HPDE6-E6E7 (cell line): ENCODE measurements at regions not wholly inside any gene's neighbourhood (a gene's known extent, or its start where the extent isn't known, plus 50 kb on each side); places are given as distances from the start of the nearest gene placed in this dataset.

Source experiments
- DNase-seq: peaks from one replicate; pipeline ENCODE4 v3.0.0; 2011; ENCODE audit warnings: missing footprints; ENCODE audit errors: extremely low spot score

- DNase-seq: no peak
Observed at GRCh38 chr7:116310141-116310540, 99.8 kb downstream of the TES start.

DNA sequence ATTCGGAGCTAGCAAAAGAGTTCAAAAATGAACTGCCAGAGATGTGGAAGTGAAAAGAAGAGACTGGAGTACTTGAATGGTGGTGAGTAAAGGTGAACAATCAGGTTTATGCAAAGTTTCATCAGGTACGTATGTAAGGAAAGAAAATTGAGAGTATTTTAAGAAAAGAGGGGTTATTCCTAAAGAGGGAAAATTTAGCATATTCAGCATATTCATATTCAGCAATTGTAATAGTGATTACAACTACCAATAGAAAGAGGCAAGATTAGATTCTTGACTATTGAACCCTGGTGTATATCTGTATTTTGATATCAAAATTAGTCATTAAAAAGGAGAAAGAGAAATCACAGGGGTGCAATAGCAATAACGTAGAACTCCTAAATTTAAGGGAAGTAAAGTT is 100.9 kb downstream of the TES start:
- DNase-seq: no peak

DNA sequence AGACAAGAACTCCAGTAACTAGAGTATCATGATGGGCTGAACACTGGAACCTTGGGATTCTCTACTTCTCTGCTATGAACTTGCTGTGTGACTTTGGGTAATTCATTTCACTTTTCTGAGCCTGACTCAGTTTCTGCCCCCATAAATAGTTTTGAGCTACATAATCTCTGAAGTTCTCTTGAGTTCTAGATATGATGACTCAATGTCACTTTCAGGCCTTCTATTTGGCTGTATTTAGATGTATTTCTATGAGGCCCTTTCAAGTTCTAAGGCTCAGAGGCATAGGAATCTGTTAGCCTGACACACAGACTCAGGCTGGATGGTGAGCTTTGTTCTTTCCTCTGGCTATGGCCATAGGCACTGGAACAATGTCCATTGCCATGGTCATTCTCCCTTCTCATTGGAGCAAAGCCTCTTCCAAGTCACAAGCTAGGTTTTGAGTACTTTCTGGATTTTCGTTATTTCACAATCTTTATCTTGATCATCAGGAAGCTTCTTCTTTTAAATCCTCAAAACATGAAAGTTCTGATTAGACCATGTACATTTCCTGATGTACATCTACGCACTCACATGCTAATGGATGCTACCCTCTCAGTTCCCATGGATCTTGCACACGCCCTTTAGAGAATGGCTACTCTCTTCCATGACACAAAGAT is 101.6 kb downstream of the TES start:
- DNase-seq: no peak

GRCh38 chr7:116315293-116315692 is 105.0 kb downstream of the TES start:
- DNase-seq: peak; percentile 97

GRCh38 chr7:116315803-116316202 is 105.5 kb downstream of the TES start:
- DNase-seq: no peak

GRCh38 chr7:116316838-116317628 is 106.7 kb downstream of the TES start:
- DNase-seq: peak; percentile 76

DNA sequence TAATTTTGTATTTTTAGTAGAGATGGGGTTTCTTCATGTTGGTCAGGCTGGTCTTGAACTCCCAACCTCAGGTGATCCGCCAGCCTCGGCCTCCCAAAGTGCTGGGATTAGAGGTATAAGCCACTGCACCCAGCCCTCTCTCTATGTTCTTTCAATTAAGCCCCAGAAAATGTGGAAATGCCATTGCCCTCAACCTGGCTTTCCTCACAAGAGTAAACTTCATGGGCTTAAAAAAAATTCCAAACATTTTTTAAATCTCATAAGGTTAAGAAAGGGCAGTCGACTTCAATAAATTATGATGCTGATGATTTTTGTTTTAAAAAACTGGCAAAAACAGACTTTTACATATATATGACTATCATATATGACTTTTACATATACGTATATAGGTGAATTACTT is 107.6 kb downstream of the TES start:
- no peak for DNase-seq

DNA sequence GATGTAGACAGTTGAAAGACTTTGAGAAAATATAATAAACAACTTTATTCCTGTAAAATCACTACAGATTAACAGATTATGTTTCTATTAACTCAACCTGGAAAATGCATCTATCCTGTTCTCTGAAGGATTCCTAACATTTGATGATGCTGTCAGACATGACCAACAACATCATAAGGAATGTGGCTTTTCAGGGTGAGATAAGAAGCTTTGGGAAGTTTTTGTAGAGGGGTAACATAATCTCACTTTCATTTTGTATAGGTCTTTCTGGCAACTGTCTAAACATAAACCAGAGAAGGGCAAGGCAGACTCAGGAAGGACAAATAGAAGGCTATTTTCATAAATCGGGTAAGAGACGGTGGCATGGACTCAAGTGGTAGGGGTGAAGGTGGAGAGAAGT is 112.2 kb downstream of the TES start:
- DNase-seq: no peak

DNA sequence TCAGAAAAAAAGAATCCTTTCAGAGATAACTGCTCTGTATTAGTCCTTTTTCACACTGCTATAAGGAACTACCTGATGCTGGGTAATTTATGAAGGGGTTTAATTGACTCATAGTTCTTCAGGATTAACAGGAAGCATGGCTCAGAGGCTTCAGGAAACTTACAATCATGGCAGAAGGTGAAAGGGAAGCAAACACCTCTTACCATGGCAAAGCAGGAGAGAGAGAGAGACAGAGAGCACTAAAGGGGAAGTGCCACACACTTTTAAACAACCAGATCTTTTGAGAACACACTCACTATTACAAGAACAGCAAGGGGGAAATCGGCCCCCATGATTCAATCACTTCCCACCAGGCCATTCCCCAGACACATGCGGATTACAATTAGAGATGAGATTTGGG is 114.2 kb downstream of the TES start:
- DNase-seq: no peak

GRCh38 chr7:116325517-116325916 is 115.2 kb downstream of the TES start:
- DNase-seq: no peak

DNA sequence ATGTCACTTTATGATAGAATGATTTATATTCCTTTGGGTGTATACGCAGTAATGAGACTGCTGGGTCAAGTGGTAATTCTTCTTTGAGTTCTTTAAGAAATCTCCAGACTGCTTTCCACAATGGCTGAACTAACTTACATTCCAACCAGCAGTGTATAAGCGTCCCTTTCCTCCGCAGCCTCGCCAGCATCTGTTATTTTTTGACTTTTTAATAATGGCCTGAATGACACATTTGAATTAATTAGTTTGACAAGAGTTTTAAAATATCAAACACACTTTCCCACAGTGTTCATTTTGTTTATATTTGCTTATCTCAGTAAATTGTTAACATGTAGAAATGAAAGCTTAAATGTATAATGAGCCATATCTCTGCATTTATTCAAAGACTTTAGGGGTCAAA is 116.8 kb downstream of the TES start:
- no peak for DNase-seq

- no peak for DNase-seq
Observed at GRCh38 chr7:116327752-116328151, 117.4 kb downstream of the TES start.

DNA sequence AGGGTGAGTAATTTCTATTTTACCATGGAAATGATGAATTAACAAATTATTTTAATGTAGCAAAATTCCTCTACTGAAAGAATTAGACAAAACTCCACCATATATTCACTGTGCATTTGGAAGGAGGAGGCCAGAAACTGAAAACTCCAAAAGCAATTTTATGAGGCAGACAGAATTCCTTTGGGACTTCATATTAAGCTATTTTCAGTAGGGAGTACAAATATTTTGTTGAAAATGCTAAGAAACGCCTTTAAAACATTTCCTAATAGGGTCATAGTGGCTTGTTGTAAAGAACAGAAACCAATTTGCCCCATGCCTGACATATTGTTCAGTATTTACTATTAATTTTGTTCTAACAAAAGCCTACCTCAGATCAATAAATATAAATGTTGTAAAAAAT is 117.8 kb downstream of the TES start:
- DNase-seq: no peak

DNA sequence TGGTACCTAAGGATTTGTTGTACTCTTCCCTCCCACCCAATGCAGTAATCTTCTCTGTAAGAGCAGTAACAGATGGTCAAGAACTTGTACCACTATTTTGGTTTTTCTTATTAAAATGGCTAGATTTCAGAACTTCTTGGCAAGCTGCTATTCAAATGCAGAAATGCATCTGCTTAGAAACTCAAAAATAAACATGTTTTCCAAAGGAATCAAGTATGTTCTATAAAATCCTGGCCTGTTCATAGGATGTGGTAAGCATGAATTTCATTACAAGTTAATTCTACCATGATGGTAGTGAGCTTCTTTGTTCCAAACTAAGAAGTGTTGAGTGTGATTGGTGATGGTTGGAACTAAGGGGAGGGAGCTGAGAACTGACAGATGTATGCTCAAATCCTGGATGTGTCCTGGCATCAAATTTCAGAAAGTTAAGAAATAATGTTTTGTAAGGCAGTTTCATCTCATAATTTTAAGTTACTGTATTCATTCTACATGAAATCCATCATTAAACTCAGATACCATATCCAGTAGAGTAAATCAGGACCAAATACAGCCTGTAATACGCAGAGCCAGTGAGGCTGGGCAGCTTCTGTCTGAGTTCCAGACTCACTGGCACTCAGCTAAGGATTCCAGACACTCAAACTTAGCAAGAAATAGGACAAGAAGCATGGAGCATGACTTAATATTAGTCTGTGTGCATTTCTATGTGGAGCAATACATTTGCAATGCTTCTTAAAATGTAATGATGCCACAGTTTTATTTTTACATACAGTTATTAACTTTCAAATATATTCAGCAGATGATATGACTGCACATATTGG is 119.6 kb downstream of the TES start:
- DNase-seq: no peak

DNA sequence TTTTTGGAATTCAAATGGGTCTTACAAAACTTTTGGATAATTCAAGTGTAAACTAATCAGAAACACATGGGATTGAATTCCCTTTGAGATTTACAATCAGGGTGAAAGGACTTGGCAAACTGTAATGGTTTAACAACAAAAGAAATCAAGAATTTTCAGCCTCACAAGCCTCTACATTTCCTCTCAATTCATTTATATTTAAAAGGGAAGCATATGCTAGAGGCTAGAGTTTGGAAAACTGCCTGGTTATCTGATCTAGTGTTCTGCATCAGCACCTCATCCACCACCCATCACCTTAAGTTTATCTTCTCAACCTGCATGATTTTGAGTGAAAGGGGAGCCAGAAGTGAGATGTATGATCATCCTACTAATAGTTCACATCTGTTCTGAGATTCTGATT is 120.7 kb downstream of the TES start:
- no peak for DNase-seq

DNA sequence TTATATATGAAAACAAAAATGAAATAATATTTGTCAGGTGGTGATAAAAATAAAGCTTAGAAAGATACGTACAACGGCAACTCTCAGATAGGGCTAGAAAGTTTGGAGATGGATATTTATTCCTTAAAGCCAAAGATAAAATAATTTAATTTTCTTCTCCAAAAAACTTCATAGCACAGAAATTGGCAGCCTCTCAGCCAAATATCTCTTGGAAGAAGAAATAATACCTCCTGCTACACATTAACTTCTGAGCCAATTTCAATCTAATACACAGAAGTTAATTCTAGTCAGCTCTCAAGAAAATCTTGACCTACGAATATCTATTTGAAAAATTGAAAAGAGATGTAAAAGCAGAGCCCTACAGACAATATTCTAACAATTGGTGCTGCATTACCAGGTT is 122.4 kb downstream of the TES start:
- no peak for DNase-seq

DNA sequence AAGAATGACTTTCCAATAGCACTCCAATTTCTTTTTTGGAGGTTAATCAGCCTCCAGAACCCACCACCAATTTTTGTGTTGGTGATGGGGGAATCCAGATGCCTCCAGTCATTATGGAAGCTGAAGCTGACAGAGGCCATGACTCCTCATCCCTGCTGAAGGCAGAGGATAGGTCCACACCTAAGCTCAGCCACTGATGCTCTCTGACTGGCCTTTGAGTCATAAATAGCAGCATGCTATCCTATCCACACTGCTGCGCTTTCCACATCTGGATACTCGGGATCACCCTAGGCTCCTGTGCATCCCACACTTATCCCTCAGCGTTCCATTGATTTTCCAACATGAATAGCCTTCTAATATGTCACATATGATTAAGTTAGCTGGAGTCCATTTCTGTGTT is 124.2 kb downstream of the TES start:
- no peak for DNase-seq

DNA sequence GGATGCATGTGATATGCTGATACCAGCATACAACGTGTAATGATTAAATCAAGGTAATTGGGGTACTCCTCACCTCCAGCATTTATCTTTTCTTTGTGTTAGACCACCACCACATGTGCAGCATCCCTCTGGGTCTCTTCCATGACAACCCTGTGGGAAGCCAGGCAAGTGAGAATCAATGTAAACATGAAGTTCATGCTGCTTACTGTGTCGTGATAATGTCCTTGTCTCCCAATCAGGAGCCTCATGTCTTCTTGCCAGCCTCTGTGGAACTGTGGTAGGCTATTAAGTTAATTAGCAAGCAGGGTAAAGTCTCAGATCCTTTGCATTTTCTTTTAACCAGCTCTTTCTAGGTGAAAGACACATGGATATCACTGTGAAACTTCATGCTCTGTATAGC is 126.7 kb downstream of the TES start:
- no peak for DNase-seq

DNA sequence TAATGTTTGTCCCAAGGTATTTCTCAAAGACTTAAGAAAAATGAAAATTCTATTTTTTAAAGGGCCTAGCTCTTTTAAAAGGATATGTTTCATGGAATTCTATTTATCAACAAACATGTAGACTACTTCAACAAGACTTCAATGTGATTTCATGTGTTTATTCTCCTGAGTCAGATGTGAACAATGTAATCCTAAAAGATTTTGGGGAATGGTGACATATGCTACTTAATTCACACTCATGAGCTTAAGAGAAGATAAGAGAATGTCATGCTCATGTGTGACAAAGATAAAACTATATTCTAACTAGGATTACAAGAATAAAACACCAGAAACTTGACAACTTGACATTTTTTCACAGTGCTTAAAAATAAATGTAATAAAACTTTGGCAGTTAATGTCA is 127.5 kb downstream of the TES start:
- no peak for DNase-seq

- no peak for DNase-seq
Observed at GRCh38 chr7:116339564-116339963, 129.2 kb downstream of the TES start.

DNA sequence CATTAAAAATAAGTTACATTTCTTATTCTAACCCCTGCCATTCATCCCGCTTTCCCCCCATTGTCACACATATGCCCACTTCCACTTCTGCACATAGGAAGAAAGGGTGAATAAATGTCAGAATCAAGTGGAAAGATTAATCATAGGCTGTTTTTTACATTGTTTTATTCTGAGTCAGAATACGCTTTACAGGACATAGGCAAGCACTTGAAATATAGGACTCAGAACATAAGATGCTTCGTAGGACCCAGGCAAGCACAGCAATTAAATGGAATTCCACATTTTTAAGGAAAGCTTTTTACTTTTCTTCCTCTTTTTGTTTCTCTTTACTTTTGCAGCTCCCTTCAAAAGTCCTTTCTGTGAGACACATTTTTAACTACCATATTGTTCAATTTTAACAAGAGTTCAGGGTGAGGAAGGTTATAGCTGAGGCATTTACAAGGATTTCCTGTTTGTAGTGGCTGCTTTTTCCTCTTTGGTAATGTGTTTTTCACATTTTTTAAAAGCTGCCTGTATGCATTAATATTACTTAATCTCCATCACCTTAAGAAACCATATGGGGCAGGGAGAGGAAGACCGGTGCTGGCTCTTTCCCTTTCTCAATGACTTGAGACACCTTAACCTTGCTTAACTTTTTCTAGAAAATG is 130.0 kb downstream of the TES start:
- no peak for DNase-seq
